Neural progenitor cell (in vitro differentiated cells): ENCODE measurements at regions not wholly inside any gene's neighbourhood (a gene's known extent, or its start where the extent isn't known, plus 50 kb on each side); places are given as distances from the start of the nearest gene placed in this dataset.

Source experiments
- EZH2phosphoT487 ChIP-seq: fragments of 200-600 bp; sonication (generic); IDR thresholded peaks from 2 replicates; pipeline ENCODE4 v1.6.1; 2017; ENCODE audit warnings: antibody characterized with exemption
- TF ChIP-seq, protein P1 (sequence below): fragments of 200-600 bp; sonication (generic); IDR thresholded peaks from 2 replicates; pipeline ENCODE4 v1.5.1; 2017; ENCODE audit warnings: antibody characterized with exemption, mild to moderate bottlenecking

- TF ChIP-seq, protein P1, sequence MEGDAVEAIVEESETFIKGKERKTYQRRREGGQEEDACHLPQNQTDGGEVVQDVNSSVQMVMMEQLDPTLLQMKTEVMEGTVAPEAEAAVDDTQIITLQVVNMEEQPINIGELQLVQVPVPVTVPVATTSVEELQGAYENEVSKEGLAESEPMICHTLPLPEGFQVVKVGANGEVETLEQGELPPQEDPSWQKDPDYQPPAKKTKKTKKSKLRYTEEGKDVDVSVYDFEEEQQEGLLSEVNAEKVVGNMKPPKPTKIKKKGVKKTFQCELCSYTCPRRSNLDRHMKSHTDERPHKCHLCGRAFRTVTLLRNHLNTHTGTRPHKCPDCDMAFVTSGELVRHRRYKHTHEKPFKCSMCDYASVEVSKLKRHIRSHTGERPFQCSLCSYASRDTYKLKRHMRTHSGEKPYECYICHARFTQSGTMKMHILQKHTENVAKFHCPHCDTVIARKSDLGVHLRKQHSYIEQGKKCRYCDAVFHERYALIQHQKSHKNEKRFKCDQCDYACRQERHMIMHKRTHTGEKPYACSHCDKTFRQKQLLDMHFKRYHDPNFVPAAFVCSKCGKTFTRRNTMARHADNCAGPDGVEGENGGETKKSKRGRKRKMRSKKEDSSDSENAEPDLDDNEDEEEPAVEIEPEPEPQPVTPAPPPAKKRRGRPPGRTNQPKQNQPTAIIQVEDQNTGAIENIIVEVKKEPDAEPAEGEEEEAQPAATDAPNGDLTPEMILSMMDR: no peak
- TF ChIP-seq EZH2phosphoT487: no peak
Observed at GRCh38 chr9:84079994-84080393, 99.4 kb downstream of the RMI1 start.
